GM19043 (cell line): ENCODE measurements at regions not wholly inside any gene's neighbourhood (a gene's known extent, or its start where the extent isn't known, plus 50 kb on each side); places are given as distances from the start of the nearest gene placed in this dataset.
"Not testable (repeated sequence)": the region's sequence is repeated elsewhere in the genome, so short reads cannot be mapped to it uniquely, and the experiment has no call there.

Experiments used
- ATAC-seq: cut with Tn5 transposase; IDR thresholded peaks from one replicate; pipeline ENCODE4 v1.9.1; 2021; ENCODE audit warnings: low read depth; ENCODE audit not compliant: unreplicated experiment

GRCh38 chr12:116687888-116688287, 50.0 kb downstream of the SPRING1 start:
- ATAC-seq, result no peak

GRCh38 chr12:116684891-116685290, 53.0 kb downstream of the SPRING1 start:
- no peak for ATAC-seq

GRCh38 chr12:116677202-116677661, 60.6 kb downstream of the SPRING1 start:
- no peak for ATAC-seq

GRCh38 chr12:116675339-116676107, 62.3 kb downstream of the SPRING1 start:
- no peak for ATAC-seq

- no peak for ATAC-seq
Observed at GRCh38 chr12:116674643-116675183, 63.2 kb downstream of the SPRING1 start.

- no peak for ATAC-seq
Observed at GRCh38 chr12:116673681-116674111, 64.2 kb downstream of the SPRING1 start.

- ATAC-seq, result peak; percentile 65
Observed at GRCh38 chr12:116672842-116673516, 64.9 kb downstream of the SPRING1 start.

- ATAC-seq, result no peak
Observed at GRCh38 chr12:116672010-116672409, 65.9 kb downstream of the SPRING1 start.

GRCh38 chr12:116670859-116671258, 67.0 kb downstream of the SPRING1 start:
- no peak for ATAC-seq

- ATAC-seq, result no peak
Observed at GRCh38 chr12:116667752-116668151, 70.1 kb downstream of the SPRING1 start.

GRCh38 chr12:116666829-116667228, 71.0 kb downstream of the SPRING1 start:
- not testable (repeated sequence) for ATAC-seq

GRCh38 chr12:116666305-116666673, 71.6 kb downstream of the SPRING1 start:
- ATAC-seq, result no peak

- no peak for ATAC-seq
Observed at GRCh38 chr12:116665666-116666304, 72.1 kb downstream of the SPRING1 start.

GRCh38 chr12:116664085-116664484, 73.8 kb downstream of the SPRING1 start:
- ATAC-seq, result no peak

GRCh38 chr12:116662612-116663144, 75.2 kb downstream of the SPRING1 start:
- no peak for ATAC-seq

- ATAC-seq, result no peak
Observed at GRCh38 chr12:116661341-116661740, 76.5 kb downstream of the SPRING1 start.

- not testable (repeated sequence) for ATAC-seq
Observed at GRCh38 chr12:116660740-116661139, 77.1 kb downstream of the SPRING1 start.

GRCh38 chr12:116659771-116660481, 77.9 kb downstream of the SPRING1 start:
- no peak for ATAC-seq

GRCh38 chr12:116657921-116658495, 79.9 kb downstream of the SPRING1 start:
- ATAC-seq, result no peak

- ATAC-seq, result no peak
Observed at GRCh38 chr12:116656306-116656705, 81.6 kb downstream of the SPRING1 start.
